ENCODE measurements at regions not wholly inside any gene's neighbourhood (a gene's known extent, or its start where the extent isn't known, plus 50 kb on each side); places are given as distances from the start of the nearest gene placed in this dataset.

- CTCF ChIA-PET, result interaction anchor here (1.0 kb wide), 1 partner anchor 33 kb away, joined by 3 read pairs; no protein-coding TSS in a partner anchor
- no peaks in the 10 kb centered on the region for H3K79me2 ChIP-seq (ENCODE audit: control insufficient read depth, insufficient read depth, low read length)
- POLR2A ChIA-PET, result no interaction called here
- RAD21 ChIA-PET (ENCODE audit: unreplicated experiment), result no interaction called here
- ATAC-seq, result no peak
- no peaks in the 10 kb centered on the region for H3K4me1 ChIP-seq (ENCODE audit: control insufficient read depth, insufficient read depth, low read length)
- no peak overlapping the region for H3K9ac ChIP-seq (ENCODE audit: control insufficient read depth, insufficient read depth, low read length)
- no peak overlapping the region for H3K27ac ChIP-seq (ENCODE audit: control insufficient read depth, insufficient read depth)
- H3K4me2 ChIP-seq (ENCODE audit: control insufficient read depth, insufficient read depth), result no peak overlapping the region
- no peak for DNase-seq (ENCODE audit: low read depth, low spot score)
- H3K9me3 ChIP-seq (replicated peaks; ENCODE audit: control insufficient read depth, insufficient read depth, low read length), result no peaks in the 10 kb centered on the region
- intact Hi-C loops (cut with micrococcal nuclease; ENCODE audit: unreplicated experiment), result no loop called here
- in situ Hi-C loops (cut with MboI), result no loop called here
- H4K20me1 ChIP-seq (ENCODE audit: control insufficient read depth, insufficient read depth), result no peaks in the 10 kb centered on the region
- no peaks in the 10 kb centered on the region for H3K27me3 ChIP-seq (replicated peaks in 1 of 2; ENCODE audit: control insufficient read depth in 2 of 2, insufficient read depth in 2 of 2, low read length in 1 of 2)
- FAIRE-seq, result no peak
- WGBS (ENCODE audit: insufficient coverage, insufficient replicate concordance, low lambda C conversion rate, missing lambda C conversion rate), result 24% methylated on average over 11 of the region's 11 CpGs
- H3K36me3 ChIP-seq (ENCODE audit: control insufficient read depth in 2 of 2, insufficient read depth in 2 of 2, low read length in 1 of 2), result no peaks in the 10 kb centered on the region
- no peak overlapping the region for H2AFZ ChIP-seq (ENCODE audit: control insufficient read depth, low read depth, low read length)
- no TSS peak for BruUV-seq (replicated peaks)
- no peak for TF ChIP-seq PAX5 (IDR thresholded peaks at IDR 0.05; ENCODE audit: borderline replicate concordance, low read depth, low read length)
- no peak for TF ChIP-seq CHD4 (IDR thresholded peaks at IDR 0.05)
- no peak for TF ChIP-seq E4F1 (IDR thresholded peaks at IDR 0.05; ENCODE audit: borderline replicate concordance, partially characterized antibody)
- TF ChIP-seq CHD2 (IDR thresholded peaks at IDR 0.05; ENCODE audit: borderline replicate concordance, low read depth, low read length), result no peak
- TF ChIP-seq CREB1 (IDR thresholded peaks at IDR 0.05; ENCODE audit: low read depth), result no peak
- no peak for TF ChIP-seq SPI1 (IDR thresholded peaks at IDR 0.05; ENCODE audit: borderline replicate concordance, insufficient read depth, low read depth, low read length)
- no peak for TF ChIP-seq SMARCA5 (IDR thresholded peaks at IDR 0.05)
- TF ChIP-seq MAX (IDR thresholded peaks at IDR 0.05; ENCODE audit: low read depth, low read length), result no peak
- no peak for TF ChIP-seq RFX5 (IDR thresholded peaks at IDR 0.05; ENCODE audit: low read depth, low read length)
- TF ChIP-seq NR2F1 (conservative IDR thresholded peaks at IDR 0.05), result no peak
- TF ChIP-seq ELK1 (IDR thresholded peaks at IDR 0.05; ENCODE audit: low read depth, low read length), result no peak
- TF ChIP-seq MTA2 (IDR thresholded peaks at IDR 0.05; ENCODE audit: low read depth), result no peak
- no peak for TF ChIP-seq STAT3 (IDR thresholded peaks at IDR 0.05; ENCODE audit: low read depth, low read length)
- TF ChIP-seq USF2 (IDR thresholded peaks at IDR 0.05; ENCODE audit: borderline replicate concordance, low read depth, low read length), result no peak
- no peak for TF ChIP-seq HCFC1 (IDR thresholded peaks at IDR 0.05; ENCODE audit: low read length)
- no peak for TF ChIP-seq ATF7 (IDR thresholded peaks at IDR 0.05; ENCODE audit: low read depth)
- no peak for TF ChIP-seq E2F4 (IDR thresholded peaks at IDR 0.05; ENCODE audit: low read depth, low read length)
- H3K4me3 ChIP-seq, result no peak overlapping the region
- SMC1A ChIA-PET (ENCODE audit: uncharacterized antibody, unreplicated experiment), result no interaction called here
These were observed 51.0 kb downstream of the FAT4 start for GRCh38 chr4:125365731-125366130.
